ENCODE measurements at regions not wholly inside any gene's neighbourhood (a gene's known extent, or its start where the extent isn't known, plus 50 kb on each side); places are given as distances from the start of the nearest gene placed in this dataset.

DNA sequence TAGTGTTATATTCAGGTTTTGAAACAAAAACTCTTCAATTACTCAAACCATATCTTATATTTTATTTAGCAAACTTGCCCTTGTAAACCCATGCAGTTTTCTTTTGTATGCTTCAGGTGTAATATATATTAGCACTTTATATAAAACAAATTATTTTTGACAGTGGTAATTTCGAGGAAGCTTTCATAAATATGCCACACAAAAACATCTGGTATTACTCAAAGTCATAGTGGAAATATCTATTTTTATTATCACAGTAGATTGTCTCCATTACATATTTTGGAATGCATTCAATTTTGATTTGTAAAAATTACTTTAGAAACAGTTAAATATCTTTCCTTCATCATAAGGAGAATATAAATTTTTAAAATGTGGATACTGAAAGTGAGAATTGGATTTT is 89.1 kb upstream of the FIBIN start:
- H3K36me3 ChIP-seq (ENCODE audit: control insufficient read depth in 2 of 2, extremely low read depth in 1 of 2, insufficient read depth in 2 of 2, low read length in 2 of 2): no peaks in the 10 kb centered on the region
- no peak for FAIRE-seq
- H3K9ac ChIP-seq (replicated peaks; ENCODE audit: extremely low read depth, insufficient read depth, low read length): no peak overlapping the region
- ChIA-PET POLR2A (no interaction called here), CTCF (no interaction called here)
- H3K79me2 ChIP-seq (ENCODE audit: control insufficient read depth, insufficient read depth, low read length): no peaks in the 10 kb centered on the region
- dilution Hi-C loops (cut with MboI; ENCODE audit: extremely low pct_ligation_motif_present, low sequenced_read_pairs) (no loop called here), intact Hi-C loops (cut with micrococcal nuclease) (no loop called here)
- TF ChIP-seq GATA2 (IDR thresholded peaks at IDR 0.05; ENCODE audit: insufficient read depth, insufficient read length, low read depth, low read length) (no peak), FOS (IDR thresholded peaks at IDR 0.05; ENCODE audit: borderline replicate concordance, insufficient read depth, low read length) (no peak), JUN (IDR thresholded peaks at IDR 0.05; ENCODE audit: borderline replicate concordance, insufficient read depth, insufficient read length, low read depth) (no peak), POLR2AphosphoS5 (IDR thresholded peaks at IDR 0.05; ENCODE audit: insufficient read depth, low read depth, low read length) (no peak), MYC (IDR thresholded peaks at IDR 0.05; ENCODE audit: low read depth, low read length) (no peak), EZH2 (IDR thresholded peaks at IDR 0.05; ENCODE audit: borderline replicate concordance, low read depth, low read length, severe bottlenecking) (no peak)
- TF ChIP-seq, protein P1, sequence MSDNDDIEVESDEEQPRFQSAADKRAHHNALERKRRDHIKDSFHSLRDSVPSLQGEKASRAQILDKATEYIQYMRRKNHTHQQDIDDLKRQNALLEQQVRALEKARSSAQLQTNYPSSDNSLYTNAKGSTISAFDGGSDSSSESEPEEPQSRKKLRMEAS (IDR thresholded peaks at IDR 0.05; ENCODE audit: insufficient read depth, insufficient read length): no peak
- H3K27ac ChIP-seq (ENCODE audit: insufficient read depth, low read depth, low read length): no peak overlapping the region
- no peaks in the 10 kb centered on the region for H3K4me1 ChIP-seq (ENCODE audit: control insufficient read depth, extremely low read depth, insufficient read depth, low read length)
- no peaks in the 10 kb centered on the region for H3K9me3 ChIP-seq (replicated peaks; ENCODE audit: control insufficient read depth, insufficient read depth, low read length)
- H3K9me1 ChIP-seq (replicated peaks; ENCODE audit: control insufficient read depth, extremely low read depth, insufficient read depth, low read length): no peaks in the 10 kb centered on the region
- no peaks in the 10 kb centered on the region for H4K20me1 ChIP-seq (replicated peaks; ENCODE audit: control insufficient read depth, extremely low read depth, insufficient read depth, low read length)
- no peak for DNase-seq (ENCODE audit: low read depth, low spot score)
- no peak overlapping the region for H3K4me3 ChIP-seq (replicated peaks in 1 of 3; ENCODE audit: insufficient read depth in 1 of 3, low read depth in 1 of 3, low read length in 3 of 3)
- no TSS peak for BruUV-seq (replicated peaks)
- no peaks in the 10 kb centered on the region for H3K27me3 ChIP-seq (ENCODE audit: control insufficient read depth in 2 of 2, insufficient read depth in 2 of 2, low read length in 2 of 2)
- H3K4me2 ChIP-seq (ENCODE audit: insufficient read depth, low read length): no peak overlapping the region
- no peak overlapping the region for H2AFZ ChIP-seq (ENCODE audit: low read depth, low read length)

DNA sequence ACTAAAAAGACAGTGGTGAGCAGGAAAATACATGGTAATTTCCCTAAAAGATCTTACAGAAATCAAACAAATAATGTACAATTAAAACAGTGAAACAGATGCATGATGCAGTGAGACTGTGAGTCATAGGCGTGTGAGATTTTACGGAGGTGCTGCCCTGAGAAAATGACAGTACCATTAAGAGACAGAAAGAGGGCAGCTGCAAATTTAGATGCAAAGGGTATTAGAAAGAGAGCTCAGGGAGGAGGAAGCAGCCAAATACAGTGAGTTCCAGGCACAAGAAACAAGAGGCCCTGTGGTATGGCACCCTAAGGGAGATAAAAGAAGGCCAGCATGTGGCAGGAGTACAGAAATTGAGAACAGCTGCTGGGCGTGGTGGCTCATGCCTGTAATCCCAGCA is 88.5 kb upstream of the FIBIN start:
- ChIA-PET POLR2A (no interaction called here), CTCF (no interaction called here)
- BruUV-seq (replicated peaks): no TSS peak
- Histone ChIP-seq H3K27me3 (ENCODE audit: control insufficient read depth in 2 of 2, insufficient read depth in 2 of 2, low read length in 2 of 2) (no peaks in the 10 kb centered on the region), H3K9me3 (replicated peaks; ENCODE audit: control insufficient read depth, insufficient read depth, low read length) (no peaks in the 10 kb centered on the region), H4K20me1 (replicated peaks; ENCODE audit: control insufficient read depth, extremely low read depth, insufficient read depth, low read length) (no peaks in the 10 kb centered on the region), H3K4me2 (ENCODE audit: insufficient read depth, low read length) (no peak overlapping the region), H3K79me2 (ENCODE audit: control insufficient read depth, insufficient read depth, low read length) (no peaks in the 10 kb centered on the region), H3K9ac (replicated peaks; ENCODE audit: extremely low read depth, insufficient read depth, low read length) (no peak overlapping the region), H3K9me1 (replicated peaks; ENCODE audit: control insufficient read depth, extremely low read depth, insufficient read depth, low read length) (no peaks in the 10 kb centered on the region), H3K4me3 (replicated peaks in 1 of 3; ENCODE audit: insufficient read depth in 1 of 3, low read depth in 1 of 3, low read length in 3 of 3) (no peak overlapping the region), H2AFZ (ENCODE audit: low read depth, low read length) (no peak overlapping the region), H3K27ac (ENCODE audit: insufficient read depth, low read depth, low read length) (no peak overlapping the region), H3K4me1 (ENCODE audit: control insufficient read depth, extremely low read depth, insufficient read depth, low read length) (no peaks in the 10 kb centered on the region), H3K36me3 (ENCODE audit: control insufficient read depth in 2 of 2, extremely low read depth in 1 of 2, insufficient read depth in 2 of 2, low read length in 2 of 2) (no peaks in the 10 kb centered on the region)
- dilution Hi-C loops (cut with MboI; ENCODE audit: extremely low pct_ligation_motif_present, low sequenced_read_pairs) (no loop called here), intact Hi-C loops (cut with micrococcal nuclease) (no loop called here)
- DNase-seq (ENCODE audit: low read depth, low spot score): no peak
- no peak for FAIRE-seq
- TF ChIP-seq POLR2AphosphoS5 (IDR thresholded peaks at IDR 0.05; ENCODE audit: insufficient read depth, low read depth, low read length) (no peak), EZH2 (IDR thresholded peaks at IDR 0.05; ENCODE audit: borderline replicate concordance, low read depth, low read length, severe bottlenecking) (no peak), MYC (IDR thresholded peaks at IDR 0.05; ENCODE audit: low read depth, low read length) (no peak), GATA2 (IDR thresholded peaks at IDR 0.05; ENCODE audit: insufficient read depth, insufficient read length, low read depth, low read length) (no peak), FOS (IDR thresholded peaks at IDR 0.05; ENCODE audit: borderline replicate concordance, insufficient read depth, low read length) (no peak), POLR2A (IDR thresholded peaks at IDR 0.05; ENCODE audit: low read depth, low read length) (no peak), JUN (IDR thresholded peaks at IDR 0.05; ENCODE audit: borderline replicate concordance, insufficient read depth, insufficient read length, low read depth) (no peak)
- TF ChIP-seq, protein P1 (IDR thresholded peaks at IDR 0.05; ENCODE audit: insufficient read depth, insufficient read length): no peak
- TF ChIP-seq, protein P2, sequence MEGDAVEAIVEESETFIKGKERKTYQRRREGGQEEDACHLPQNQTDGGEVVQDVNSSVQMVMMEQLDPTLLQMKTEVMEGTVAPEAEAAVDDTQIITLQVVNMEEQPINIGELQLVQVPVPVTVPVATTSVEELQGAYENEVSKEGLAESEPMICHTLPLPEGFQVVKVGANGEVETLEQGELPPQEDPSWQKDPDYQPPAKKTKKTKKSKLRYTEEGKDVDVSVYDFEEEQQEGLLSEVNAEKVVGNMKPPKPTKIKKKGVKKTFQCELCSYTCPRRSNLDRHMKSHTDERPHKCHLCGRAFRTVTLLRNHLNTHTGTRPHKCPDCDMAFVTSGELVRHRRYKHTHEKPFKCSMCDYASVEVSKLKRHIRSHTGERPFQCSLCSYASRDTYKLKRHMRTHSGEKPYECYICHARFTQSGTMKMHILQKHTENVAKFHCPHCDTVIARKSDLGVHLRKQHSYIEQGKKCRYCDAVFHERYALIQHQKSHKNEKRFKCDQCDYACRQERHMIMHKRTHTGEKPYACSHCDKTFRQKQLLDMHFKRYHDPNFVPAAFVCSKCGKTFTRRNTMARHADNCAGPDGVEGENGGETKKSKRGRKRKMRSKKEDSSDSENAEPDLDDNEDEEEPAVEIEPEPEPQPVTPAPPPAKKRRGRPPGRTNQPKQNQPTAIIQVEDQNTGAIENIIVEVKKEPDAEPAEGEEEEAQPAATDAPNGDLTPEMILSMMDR (IDR thresholded peaks at IDR 0.05; ENCODE audit: extremely low read depth in 1 of 2, insufficient read depth in 1 of 2, low read depth in 1 of 2, low read length in 2 of 2): no peak

Data from endothelial cell of umbilical vein (primary cell).